ENCODE measurements at regions not wholly inside any gene's neighbourhood (a gene's known extent, or its start where the extent isn't known, plus 50 kb on each side); places are given as distances from the start of the nearest gene placed in this dataset.
A peak's percentile ranks its signal among the peaks of the same experiment; 100 is the strongest.

GRCh38 chr18:54100920-54101470 lies 123.5 kb downstream of the MBD2 start:
- DNase-seq (ENCODE audit: low read depth), result no peak

GRCh38 chr18:54100466-54100865 lies 124.0 kb downstream of the MBD2 start:
- DNase-seq (ENCODE audit: low read depth), result no peak

GRCh38 chr18:54094474-54094873 lies 130.0 kb downstream of the MBD2 start:
- DNase-seq (ENCODE audit: low read depth), result no peak

- no peak for DNase-seq (ENCODE audit: low read depth)
Observed at GRCh38 chr18:54090856-54091255, 133.6 kb downstream of the MBD2 start.

- no peak for DNase-seq (ENCODE audit: low read depth)
Observed at GRCh38 chr18:54089749-54090459, 134.6 kb downstream of the MBD2 start.

- DNase-seq (ENCODE audit: low read depth), result no peak
Observed at GRCh38 chr18:54086863-54087262, 137.6 kb downstream of the MBD2 start.

GRCh38 chr18:54086046-54086802 lies 138.2 kb downstream of the MBD2 start:
- DNase-seq (ENCODE audit: low read depth), result no peak

- DNase-seq (ENCODE audit: low read depth), result no peak
Observed at GRCh38 chr18:54080858-54081257, 143.6 kb downstream of the MBD2 start.

GRCh38 chr18:54076166-54076565 lies 148.3 kb downstream of the MBD2 start:
- DNase-seq (ENCODE audit: low read depth), result no peak

GRCh38 chr18:54075689-54076088 lies 148.8 kb downstream of the MBD2 start:
- no peak for DNase-seq (ENCODE audit: low read depth)

GRCh38 chr18:54069729-54070128 lies 154.7 kb downstream of the MBD2 start:
- no peak for DNase-seq (ENCODE audit: low read depth)

GRCh38 chr18:54060343-54061005 lies 164.0 kb downstream of the MBD2 start:
- DNase-seq (ENCODE audit: low read depth), result no peak

GRCh38 chr18:54052732-54053429 lies 171.6 kb downstream of the MBD2 start:
- DNase-seq (ENCODE audit: low read depth), result no peak

GRCh38 chr18:54052259-54052658 lies 172.2 kb downstream of the MBD2 start:
- no peak for DNase-seq (ENCODE audit: low read depth)

- DNase-seq (ENCODE audit: low read depth), result peak; percentile 1
Observed at GRCh38 chr18:54043484-54044251, 180.8 kb downstream of the MBD2 start.

GRCh38 chr18:54035927-54036326 lies 188.5 kb downstream of the MBD2 start:
- no peak for DNase-seq (ENCODE audit: low read depth)

- no peak for DNase-seq (ENCODE audit: low read depth)
Observed at GRCh38 chr18:54033052-54033451, 191.4 kb downstream of the MBD2 start.

- no peak for DNase-seq (ENCODE audit: low read depth)
Observed at GRCh38 chr18:54032412-54032811, 192.1 kb downstream of the MBD2 start.

- DNase-seq (ENCODE audit: low read depth), result no peak
Observed at GRCh38 chr18:54031243-54031642, 193.2 kb downstream of the MBD2 start.

GRCh38 chr18:54030434-54030833 lies 194.0 kb downstream of the MBD2 start:
- DNase-seq (ENCODE audit: low read depth), result no peak

GRCh38 chr18:54023471-54023870 lies 201.0 kb downstream of the MBD2 start:
- DNase-seq (ENCODE audit: low read depth), result no peak
